ENCODE measurements at regions not wholly inside any gene's neighbourhood (a gene's known extent, or its start where the extent isn't known, plus 50 kb on each side); places are given as distances from the start of the nearest gene placed in this dataset.

GRCh38 chr15:25181293-25182097 is 226.7 kb downstream of the SNRPN start:
- DNase-seq (ENCODE audit: low read depth), result no peak

- no peak for DNase-seq (ENCODE audit: low read depth)
Observed at GRCh38 chr15:25182098-25182478, 227.3 kb downstream of the SNRPN start.

- no peak for DNase-seq (ENCODE audit: low read depth)
Observed at GRCh38 chr15:25182736-25183445, 228.1 kb downstream of the SNRPN start.

GRCh38 chr15:25183581-25184251 is 228.9 kb downstream of the SNRPN start:
- no peak for DNase-seq (ENCODE audit: low read depth)

GRCh38 chr15:25184356-25185155 is 229.8 kb downstream of the SNRPN start:
- no peak for DNase-seq (ENCODE audit: low read depth)

- no peak for DNase-seq (ENCODE audit: low read depth)
Observed at GRCh38 chr15:25185156-25185710, 230.4 kb downstream of the SNRPN start.

- no peak for DNase-seq (ENCODE audit: low read depth)
Observed at GRCh38 chr15:25185791-25186190, 231.0 kb downstream of the SNRPN start.

- no peak for DNase-seq (ENCODE audit: low read depth)
Observed at GRCh38 chr15:25186411-25186810, 231.6 kb downstream of the SNRPN start.

GRCh38 chr15:25186906-25187645 is 232.3 kb downstream of the SNRPN start:
- DNase-seq (ENCODE audit: low read depth), result no peak

- no peak for DNase-seq (ENCODE audit: low read depth)
Observed at GRCh38 chr15:25188051-25188450, 233.3 kb downstream of the SNRPN start.

GRCh38 chr15:25188551-25189101 is 233.8 kb downstream of the SNRPN start:
- no peak for DNase-seq (ENCODE audit: low read depth)

GRCh38 chr15:25189551-25189950 is 234.8 kb downstream of the SNRPN start:
- DNase-seq (ENCODE audit: low read depth), result no peak

GRCh38 chr15:25192651-25193050 is 237.9 kb downstream of the SNRPN start:
- no peak for DNase-seq (ENCODE audit: low read depth)

- no peak for DNase-seq (ENCODE audit: low read depth)
Observed at GRCh38 chr15:25207369-25207768, 231.5 kb downstream of the UBE3A start.

- DNase-seq (ENCODE audit: low read depth), result no peak
Observed at GRCh38 chr15:25208735-25209134, 230.1 kb downstream of the UBE3A start.

GRCh38 chr15:25220834-25221233 is 218.0 kb downstream of the UBE3A start:
- no peak for DNase-seq (ENCODE audit: low read depth)

- DNase-seq (ENCODE audit: low read depth), result no peak
Observed at GRCh38 chr15:25224396-25224795, 214.4 kb downstream of the UBE3A start.

- no peak for DNase-seq (ENCODE audit: low read depth)
Observed at GRCh38 chr15:25226360-25226759, 212.5 kb downstream of the UBE3A start.

GRCh38 chr15:25228261-25228660 is 210.6 kb downstream of the UBE3A start:
- no peak for DNase-seq (ENCODE audit: low read depth)

- no peak for DNase-seq (ENCODE audit: low read depth)
Observed at GRCh38 chr15:25230442-25230841, 208.4 kb downstream of the UBE3A start.

Measured in renal cortical epithelial cell (primary cell).